Upper lobe of left lung (tissue), 4 donors: ENCODE measurements at regions not wholly inside any gene's neighbourhood (a gene's known extent, or its start where the extent isn't known, plus 50 kb on each side); places are given as distances from the start of the nearest gene placed in this dataset.

Experiments used
- EP300 ChIP-seq, 4 donors: sonication (generic); formaldehyde crosslinking; IDR thresholded peaks; one replicate each; pipeline ENCODE4 v1.5.1; 2017; ENCODE audit warnings: antibody characterized with exemption in 4 of 4, control low read depth in 2 of 4
- POLR2A ChIP-seq, 4 donors: fragments of 450-650 bp; IDR thresholded peaks; one replicate each; pipeline ENCODE4 v1.5.1; 2016 to 2017; ENCODE audit warnings: antibody characterized with exemption in 4 of 4, mild to moderate bottlenecking in 2 of 4
- POLR2AphosphoS5 ChIP-seq, 2 donors: sonication (generic); formaldehyde crosslinking; IDR thresholded peaks; one replicate each; pipeline ENCODE4 v1.5.1; 2017; ENCODE audit warnings: antibody characterized with exemption in 2 of 2
- TF ChIP-seq, protein P1 (sequence below), 6 experiments: fragments of 450-650 bp in 4 of 6; fragments of 200-600 bp in 2 of 6; sonication (generic) in 2 of 6; IDR thresholded peaks; one replicate each; pipeline ENCODE4 v1.5.1; 2016 to 2019; ENCODE audit warnings: antibody characterized with exemption in 6 of 6

- TF ChIP-seq, protein P1, sequence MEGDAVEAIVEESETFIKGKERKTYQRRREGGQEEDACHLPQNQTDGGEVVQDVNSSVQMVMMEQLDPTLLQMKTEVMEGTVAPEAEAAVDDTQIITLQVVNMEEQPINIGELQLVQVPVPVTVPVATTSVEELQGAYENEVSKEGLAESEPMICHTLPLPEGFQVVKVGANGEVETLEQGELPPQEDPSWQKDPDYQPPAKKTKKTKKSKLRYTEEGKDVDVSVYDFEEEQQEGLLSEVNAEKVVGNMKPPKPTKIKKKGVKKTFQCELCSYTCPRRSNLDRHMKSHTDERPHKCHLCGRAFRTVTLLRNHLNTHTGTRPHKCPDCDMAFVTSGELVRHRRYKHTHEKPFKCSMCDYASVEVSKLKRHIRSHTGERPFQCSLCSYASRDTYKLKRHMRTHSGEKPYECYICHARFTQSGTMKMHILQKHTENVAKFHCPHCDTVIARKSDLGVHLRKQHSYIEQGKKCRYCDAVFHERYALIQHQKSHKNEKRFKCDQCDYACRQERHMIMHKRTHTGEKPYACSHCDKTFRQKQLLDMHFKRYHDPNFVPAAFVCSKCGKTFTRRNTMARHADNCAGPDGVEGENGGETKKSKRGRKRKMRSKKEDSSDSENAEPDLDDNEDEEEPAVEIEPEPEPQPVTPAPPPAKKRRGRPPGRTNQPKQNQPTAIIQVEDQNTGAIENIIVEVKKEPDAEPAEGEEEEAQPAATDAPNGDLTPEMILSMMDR (IDR thresholded peaks at IDR 0.05) = no peak
- TF ChIP-seq EP300 (IDR thresholded peaks at IDR 0.05) (no peak), POLR2A (IDR thresholded peaks at IDR 0.05) (no peak), POLR2AphosphoS5 (IDR thresholded peaks at IDR 0.05) (no peak)
Observed at GRCh38 chr20:39792334-39792733, 830.2 kb downstream of the DHX35 start.
